AG10803 (cell line): ENCODE measurements at regions not wholly inside any gene's neighbourhood (a gene's known extent, or its start where the extent isn't known, plus 50 kb on each side); places are given as distances from the start of the nearest gene placed in this dataset.

Source experiments
- DNase-seq: peaks from one replicate; pipeline ENCODE4 v3.0.0; 2010; ENCODE audit warnings: low read depth
- H3K4me3 ChIP-seq: 2 replicates; pipeline ENCODE4 v1.5.1; 2011; ENCODE audit warnings: mild to moderate bottlenecking, low read length, control low read depth
- TF ChIP-seq, protein P1 (sequence below): conservative IDR thresholded peaks from 2 replicates; pipeline ENCODE4 v1.5.1; 2011; ENCODE audit warnings: mild to moderate bottlenecking, low read length, control low read depth, inconsistent platforms

DNA sequence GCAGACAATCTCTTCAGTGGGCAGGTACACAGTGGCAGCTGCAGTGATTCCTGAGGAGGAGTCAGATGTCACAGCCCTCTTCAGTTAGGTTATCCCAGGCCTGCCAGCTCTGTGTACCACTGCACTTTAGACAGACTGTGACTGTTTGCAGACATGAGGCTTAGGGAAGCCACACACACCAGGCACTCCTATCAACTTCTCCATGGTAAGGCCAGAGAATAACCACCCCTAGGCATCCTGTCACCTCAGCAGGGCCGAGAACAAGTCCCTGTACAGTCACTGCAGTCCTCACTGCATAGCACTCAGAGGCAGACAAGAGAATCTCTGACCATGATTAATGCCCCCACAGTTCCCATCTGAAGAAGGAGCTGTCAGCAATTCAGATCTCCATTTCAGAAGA lies 296.5 kb downstream of the GALC start:
- TF ChIP-seq, protein P1, sequence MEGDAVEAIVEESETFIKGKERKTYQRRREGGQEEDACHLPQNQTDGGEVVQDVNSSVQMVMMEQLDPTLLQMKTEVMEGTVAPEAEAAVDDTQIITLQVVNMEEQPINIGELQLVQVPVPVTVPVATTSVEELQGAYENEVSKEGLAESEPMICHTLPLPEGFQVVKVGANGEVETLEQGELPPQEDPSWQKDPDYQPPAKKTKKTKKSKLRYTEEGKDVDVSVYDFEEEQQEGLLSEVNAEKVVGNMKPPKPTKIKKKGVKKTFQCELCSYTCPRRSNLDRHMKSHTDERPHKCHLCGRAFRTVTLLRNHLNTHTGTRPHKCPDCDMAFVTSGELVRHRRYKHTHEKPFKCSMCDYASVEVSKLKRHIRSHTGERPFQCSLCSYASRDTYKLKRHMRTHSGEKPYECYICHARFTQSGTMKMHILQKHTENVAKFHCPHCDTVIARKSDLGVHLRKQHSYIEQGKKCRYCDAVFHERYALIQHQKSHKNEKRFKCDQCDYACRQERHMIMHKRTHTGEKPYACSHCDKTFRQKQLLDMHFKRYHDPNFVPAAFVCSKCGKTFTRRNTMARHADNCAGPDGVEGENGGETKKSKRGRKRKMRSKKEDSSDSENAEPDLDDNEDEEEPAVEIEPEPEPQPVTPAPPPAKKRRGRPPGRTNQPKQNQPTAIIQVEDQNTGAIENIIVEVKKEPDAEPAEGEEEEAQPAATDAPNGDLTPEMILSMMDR = no peak
- H3K4me3 ChIP-seq = no peak overlapping the region
- DNase-seq = no peak

DNA sequence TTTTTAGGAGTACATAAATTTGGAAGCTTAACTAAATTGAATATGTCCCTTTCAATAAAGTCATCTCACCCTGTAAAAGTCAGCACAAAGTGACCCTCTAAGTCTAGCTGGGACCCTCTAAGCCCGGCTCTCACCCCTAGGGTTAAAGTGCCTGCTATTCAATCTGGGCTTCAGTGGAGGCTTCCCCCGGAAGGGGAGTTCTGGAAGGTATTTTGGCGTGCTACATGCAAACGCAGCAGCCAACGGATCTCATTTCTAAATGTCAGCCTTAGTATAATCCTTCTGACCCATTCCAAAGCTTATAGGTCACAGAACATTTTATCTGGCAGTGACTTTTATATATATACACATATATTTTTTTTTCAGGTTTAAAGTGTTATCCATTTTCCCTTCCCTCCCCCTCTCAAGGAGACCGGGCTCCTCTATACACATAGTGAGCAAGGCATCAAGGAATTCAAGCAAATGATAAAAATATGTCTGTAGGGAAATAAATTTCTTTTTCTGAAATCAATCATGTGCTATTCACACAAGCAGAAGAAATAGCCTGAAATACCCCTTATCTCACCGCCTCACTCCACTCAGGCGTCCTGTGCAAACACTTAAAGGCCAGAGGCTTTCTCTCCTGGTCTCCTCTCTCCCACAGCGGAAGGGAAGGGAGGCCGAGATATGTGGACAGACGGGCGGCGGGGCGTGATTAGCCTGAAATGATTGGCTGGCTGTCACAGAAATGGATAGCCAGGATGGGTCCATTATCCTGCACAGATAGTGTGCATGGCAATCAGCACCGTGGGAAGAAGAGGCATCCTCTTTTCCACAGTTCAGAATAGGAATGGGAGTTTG lies 301.7 kb downstream of the GALC start:
- TF ChIP-seq, protein P1 = no peak
- DNase-seq = no peak

DNA sequence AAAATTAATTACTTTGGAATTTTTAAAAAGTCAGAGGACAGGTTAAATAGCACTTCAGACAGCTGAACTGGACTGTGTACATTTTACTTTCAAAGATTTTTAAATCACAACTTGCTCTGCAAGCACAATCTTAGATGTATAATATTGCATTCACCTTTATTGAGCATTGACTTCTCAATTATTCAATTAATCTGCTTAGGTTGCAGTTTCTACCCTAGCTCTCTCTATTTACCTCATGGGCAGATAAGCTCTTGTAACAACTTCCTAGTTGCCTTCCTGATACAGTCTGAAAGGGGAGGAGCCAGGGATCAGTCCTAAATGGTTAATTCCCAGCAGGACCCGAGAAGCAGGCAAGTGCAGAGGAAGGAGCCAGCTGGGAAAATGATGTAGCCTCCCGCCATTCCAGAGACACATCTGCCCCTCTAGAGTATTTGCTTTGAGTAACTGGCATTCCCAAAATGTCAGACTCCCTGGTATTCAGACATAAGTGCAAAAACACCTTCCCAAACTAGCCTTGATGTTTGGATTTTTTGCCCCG lies 302.8 kb downstream of the GALC start:
- DNase-seq = no peak
- no peak overlapping the region for H3K4me3 ChIP-seq
- TF ChIP-seq, protein P1 = no peak

More for the DNA sequence above, 301.7 kb downstream of the GALC start:
- no peak overlapping the region for H3K4me3 ChIP-seq

DNA sequence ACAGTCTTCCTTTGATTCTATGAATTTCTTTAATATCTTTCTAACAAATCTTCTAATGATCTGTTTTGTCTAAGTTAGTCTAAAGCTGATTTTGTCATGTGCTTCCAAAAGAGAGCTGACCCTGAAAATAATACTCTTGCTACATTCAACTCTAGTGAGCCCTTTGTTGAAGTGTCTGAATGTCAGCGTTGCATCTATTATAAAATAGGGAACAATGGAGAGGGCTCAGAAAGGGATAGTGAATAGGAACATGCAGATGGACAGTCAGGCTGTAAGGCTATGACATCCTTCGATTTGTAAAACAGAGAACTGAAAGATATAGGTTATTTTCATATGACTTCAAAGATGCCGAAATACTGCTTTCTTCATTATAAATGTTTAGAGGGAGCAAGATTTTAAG lies 304.5 kb downstream of the GALC start:
- no peak overlapping the region for H3K4me3 ChIP-seq
- TF ChIP-seq, protein P1 = no peak
- DNase-seq = no peak

DNA sequence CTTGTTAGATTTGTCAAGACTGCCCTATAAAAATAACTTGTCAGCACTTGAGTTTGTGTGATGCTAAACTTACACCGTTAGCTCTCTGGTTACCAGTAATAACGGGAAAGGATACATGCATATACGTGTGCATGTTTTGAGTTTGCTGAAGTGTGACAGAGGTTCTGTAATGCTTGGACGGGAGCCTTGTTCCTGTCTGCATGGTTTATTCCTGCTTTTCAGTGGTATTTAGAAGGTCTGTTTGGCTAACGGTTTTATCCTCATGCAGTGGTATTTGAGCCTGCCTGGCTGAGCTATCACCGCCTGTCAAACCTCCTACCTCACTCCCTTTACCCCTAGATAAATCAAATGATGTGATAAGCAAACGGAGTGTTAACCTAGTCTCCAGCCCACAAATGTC lies 305.6 kb downstream of the GALC start:
- H3K4me3 ChIP-seq = no peak overlapping the region
- TF ChIP-seq, protein P1 = no peak
- DNase-seq = no peak

DNA sequence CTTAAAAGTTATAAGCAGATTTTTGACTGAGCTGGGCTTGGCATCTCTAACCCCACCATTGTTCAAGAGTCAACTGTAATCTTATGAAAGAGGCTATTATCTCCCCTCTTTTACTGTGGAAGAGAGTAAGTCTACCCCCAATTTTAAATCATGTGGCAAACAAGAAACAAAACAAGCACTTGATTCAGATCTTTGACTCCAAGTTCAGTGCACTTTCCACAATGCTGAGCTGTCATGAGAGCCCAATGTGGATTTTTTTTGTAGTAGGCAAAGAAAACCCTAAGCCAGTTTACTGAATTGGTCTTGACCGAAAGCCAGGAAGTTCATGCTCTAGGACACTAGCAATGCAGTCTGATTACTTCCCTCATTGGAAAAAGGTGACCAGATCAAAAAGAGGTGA lies 306.2 kb downstream of the GALC start:
- H3K4me3 ChIP-seq = no peak overlapping the region
- no peak for DNase-seq
- TF ChIP-seq, protein P1 = no peak

DNA sequence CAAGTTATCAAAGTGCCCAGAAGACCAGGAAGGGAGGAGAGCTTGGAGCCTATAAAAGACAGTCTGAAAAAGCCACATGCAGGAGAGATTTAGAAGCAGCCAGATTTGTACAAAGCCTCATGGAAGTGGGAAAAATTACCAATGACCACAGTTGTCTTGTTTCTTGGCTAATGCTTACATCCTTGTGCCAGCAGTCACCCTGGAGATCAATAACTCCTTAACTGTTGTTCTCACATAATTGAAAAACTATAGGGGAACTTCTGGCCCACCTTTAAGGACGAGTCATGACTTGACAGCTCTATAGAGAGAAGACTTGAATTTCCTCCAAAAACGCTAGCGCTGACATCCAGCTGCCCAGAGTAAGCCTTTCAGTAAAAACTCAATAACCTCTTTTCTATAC lies 313.1 kb downstream of the GALC start:
- no peak for DNase-seq
- TF ChIP-seq, protein P1 = no peak
- H3K4me3 ChIP-seq = no peak overlapping the region
